HG02870 (cell line): ENCODE measurements at regions not wholly inside any gene's neighbourhood (a gene's known extent, or its start where the extent isn't known, plus 50 kb on each side); places are given as distances from the start of the nearest gene placed in this dataset.

Source experiments
- ATAC-seq: cut with Tn5 transposase; IDR thresholded peaks from one replicate; pipeline ENCODE4 v1.9.1; 2021; ENCODE audit warnings: mild to moderate bottlenecking, moderate library complexity; ENCODE audit not compliant: unreplicated experiment

- no peak for ATAC-seq
These were observed 200.2 kb downstream of the RPLP1 start for GRCh38 chr15:69652751-69653305.

- no peak for ATAC-seq
These were observed 200.7 kb downstream of the RPLP1 start for GRCh38 chr15:69653306-69653705.

GRCh38 chr15:69653846-69654245, 201.2 kb downstream of the RPLP1 start:
- ATAC-seq = no peak

- no peak for ATAC-seq
These were observed 203.8 kb downstream of the RPLP1 start for GRCh38 chr15:69656271-69657030.

GRCh38 chr15:69657626-69658025, 205.0 kb downstream of the RPLP1 start:
- ATAC-seq = no peak

GRCh38 chr15:69658411-69658945, 205.9 kb downstream of the RPLP1 start:
- ATAC-seq = no peak

GRCh38 chr15:69659454-69660050, 206.9 kb downstream of the RPLP1 start:
- no peak for ATAC-seq

- no peak for ATAC-seq
These were observed 207.5 kb downstream of the RPLP1 start for GRCh38 chr15:69660114-69660513.

- no peak for ATAC-seq
These were observed 208.2 kb downstream of the RPLP1 start for GRCh38 chr15:69660658-69661405.

- ATAC-seq = no peak
These were observed 208.8 kb downstream of the RPLP1 start for GRCh38 chr15:69661446-69661845.

- no peak for ATAC-seq
These were observed 209.4 kb downstream of the RPLP1 start for GRCh38 chr15:69661871-69662644.

- ATAC-seq = no peak
These were observed 210.0 kb downstream of the RPLP1 start for GRCh38 chr15:69662645-69663000.

GRCh38 chr15:69663441-69663840, 210.8 kb downstream of the RPLP1 start:
- no peak for ATAC-seq

- no peak for ATAC-seq
These were observed 211.4 kb downstream of the RPLP1 start for GRCh38 chr15:69663982-69664381.

GRCh38 chr15:69664572-69665571, 212.3 kb downstream of the RPLP1 start:
- ATAC-seq = no peak

GRCh38 chr15:69665641-69666111, 213.1 kb downstream of the RPLP1 start:
- no peak for ATAC-seq

- ATAC-seq = no peak
These were observed 213.8 kb downstream of the RPLP1 start for GRCh38 chr15:69666441-69666882.

- ATAC-seq = peak; percentile 44
These were observed 214.5 kb downstream of the RPLP1 start for GRCh38 chr15:69666921-69667811.
